Prostate gland (tissue), 2 donors: ENCODE measurements at regions not wholly inside any gene's neighbourhood (a gene's known extent, or its start where the extent isn't known, plus 50 kb on each side); places are given as distances from the start of the nearest gene placed in this dataset.

Source experiments
- POLR2A ChIP-seq: fragments of 450-650 bp; IDR thresholded peaks from one replicate; pipeline ENCODE4 v1.6.1; 2016; ENCODE audit warnings: antibody characterized with exemption, mild to moderate bottlenecking
- TF ChIP-seq, protein P1 (sequence below), 4 experiments: fragments of 200-600 bp in 2 of 4; fragments of 450-650 bp in 2 of 4; sonication (generic) in 2 of 4; IDR thresholded peaks; 1 replicate in 3 of 4; 2 replicates in 1 of 4; pipeline ENCODE4 v1.5.1; 2016 to 2019; ENCODE audit warnings: antibody characterized with exemption in 4 of 4, mild to moderate bottlenecking in 2 of 4, moderate library complexity in 2 of 4

DNA sequence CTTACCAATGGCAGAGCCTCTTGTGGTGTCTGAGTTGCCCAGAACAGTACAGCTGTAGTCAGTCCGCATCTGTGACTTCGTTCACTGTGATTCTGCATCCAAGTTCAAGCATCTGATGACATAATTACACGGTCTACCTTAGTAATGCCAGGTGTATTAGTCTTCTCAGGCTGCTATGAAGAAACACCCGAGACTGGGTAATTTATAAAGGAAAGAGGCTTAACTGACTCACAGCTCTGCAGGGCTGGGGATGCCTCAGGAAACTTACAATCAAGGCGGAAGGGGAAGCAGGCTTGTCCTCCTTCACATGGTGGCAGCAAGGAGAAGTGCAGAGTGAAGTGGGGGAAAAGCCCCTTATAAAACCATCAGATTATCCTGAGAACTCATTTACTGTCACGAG, 163.9 kb upstream of the SULF2 start:
- TF ChIP-seq, protein P1, sequence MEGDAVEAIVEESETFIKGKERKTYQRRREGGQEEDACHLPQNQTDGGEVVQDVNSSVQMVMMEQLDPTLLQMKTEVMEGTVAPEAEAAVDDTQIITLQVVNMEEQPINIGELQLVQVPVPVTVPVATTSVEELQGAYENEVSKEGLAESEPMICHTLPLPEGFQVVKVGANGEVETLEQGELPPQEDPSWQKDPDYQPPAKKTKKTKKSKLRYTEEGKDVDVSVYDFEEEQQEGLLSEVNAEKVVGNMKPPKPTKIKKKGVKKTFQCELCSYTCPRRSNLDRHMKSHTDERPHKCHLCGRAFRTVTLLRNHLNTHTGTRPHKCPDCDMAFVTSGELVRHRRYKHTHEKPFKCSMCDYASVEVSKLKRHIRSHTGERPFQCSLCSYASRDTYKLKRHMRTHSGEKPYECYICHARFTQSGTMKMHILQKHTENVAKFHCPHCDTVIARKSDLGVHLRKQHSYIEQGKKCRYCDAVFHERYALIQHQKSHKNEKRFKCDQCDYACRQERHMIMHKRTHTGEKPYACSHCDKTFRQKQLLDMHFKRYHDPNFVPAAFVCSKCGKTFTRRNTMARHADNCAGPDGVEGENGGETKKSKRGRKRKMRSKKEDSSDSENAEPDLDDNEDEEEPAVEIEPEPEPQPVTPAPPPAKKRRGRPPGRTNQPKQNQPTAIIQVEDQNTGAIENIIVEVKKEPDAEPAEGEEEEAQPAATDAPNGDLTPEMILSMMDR (IDR thresholded peaks at IDR 0.05), result no peak
- no peak for TF ChIP-seq POLR2A
